Endothelial cell of umbilical vein (primary cell): ENCODE measurements at regions not wholly inside any gene's neighbourhood (a gene's known extent, or its start where the extent isn't known, plus 50 kb on each side); places are given as distances from the start of the nearest gene placed in this dataset.

ENCODE experiments used
- BruUV-seq: library from RNA; stranded (reverse); fragments of 400-500 nt; replicated peaks from 2 replicates; lab custom pipeline; 2021; lab: Mats Ljungman, UMichigan
- CTCF ChIA-PET: fragments of 300-600, 350-600 bp; sonication (Branson Sonifier 250); formaldehyde crosslinking; loops from one replicate; lab custom pipeline; 2021; ENCODE audit warnings: antibody characterized with exemption, inconsistent platforms; lab: Charles Lee
- POLR2A ChIA-PET: fragments of 300-600, 350-600 bp; sonication (Branson Sonifier 250); formaldehyde crosslinking; loops from one replicate; lab custom pipeline; 2021; ENCODE audit warnings: antibody characterized with exemption, inconsistent platforms; lab: Charles Lee
- DNase-seq: peaks from one replicate; pipeline ENCODE4 v3.0.0-alpha.2; 2011; ENCODE audit warnings: low read depth, low spot score
- FAIRE-seq: peaks from 2 replicates; lab custom pipeline; 2011; peaks lifted over from hg19 to GRCh38; lab: Jason Lieb, UNC
- H2AFZ ChIP-seq: 2 replicates; pipeline ENCODE4 v1.6.0; 2012; ENCODE audit warnings: low read depth, low read length, control low read depth, inconsistent platforms
- H3K27ac ChIP-seq: 2 replicates; pipeline ENCODE4 v1.5.1; 2011; ENCODE audit warnings: low read depth, mild to moderate bottlenecking, control low read depth, low read length, moderate library complexity; ENCODE audit not compliant: insufficient read depth
- H3K27me3 ChIP-seq, 2 experiments: 2 replicates each; pipeline versions ENCODE4 v1.6.0 to v1.6.1; 2011; ENCODE audit warnings: low read length in 2 of 2, mixed read lengths in 1 of 2; ENCODE audit not compliant: control insufficient read depth in 2 of 2, insufficient read depth in 2 of 2
- H3K36me3 ChIP-seq, 2 experiments: 2 replicates in 1 of 2; 3 replicates in 1 of 2; pipeline ENCODE4 v1.5.1; 2011; ENCODE audit warnings: low read length in 2 of 2, mild to moderate bottlenecking in 1 of 2, moderate library complexity in 1 of 2; ENCODE audit not compliant: control insufficient read depth in 2 of 2, insufficient read depth in 2 of 2; ENCODE audit errors: extremely low read depth in 1 of 2
- H3K4me1 ChIP-seq: 3 replicates; pipeline ENCODE4 v1.5.1; 2011; ENCODE audit warnings: mild to moderate bottlenecking, low read length; ENCODE audit not compliant: control insufficient read depth, insufficient read depth; ENCODE audit errors: extremely low read depth
- H3K4me2 ChIP-seq: 2 replicates; pipeline ENCODE4 v1.6.1; 2011; ENCODE audit warnings: low read length, control low read depth, mixed read lengths; ENCODE audit not compliant: insufficient read depth
- H3K4me3 ChIP-seq, 3 experiments: fragments of 200-600 bp in 1 of 3; sonication (generic), shearing (Covaris generic) in 1 of 3; replicated peaks in 1 of 3; 2 replicates each; pipeline ENCODE4 v1.5.1; 2011 to 2016; ENCODE audit warnings: control low read depth in 3 of 3, low read length in 3 of 3, mild to moderate bottlenecking in 2 of 3, inconsistent platforms in 1 of 3, low read depth in 1 of 3, moderate library complexity in 1 of 3; ENCODE audit not compliant: insufficient read depth in 1 of 3
- H3K79me2 ChIP-seq: 2 replicates; pipeline ENCODE4 v1.6.0; 2012; ENCODE audit warnings: low read length, inconsistent platforms; ENCODE audit not compliant: control insufficient read depth, insufficient read depth
- H3K9ac ChIP-seq: replicated peaks from 2 replicates; pipeline ENCODE3; 2011; ENCODE audit warnings: low read length, control low read depth; ENCODE audit not compliant: insufficient read depth; ENCODE audit errors: extremely low read depth
- H3K9me1 ChIP-seq: replicated peaks from 3 replicates; pipeline ENCODE4 v1.6.0; 2011; ENCODE audit warnings: mild to moderate bottlenecking, low read length; ENCODE audit not compliant: control insufficient read depth, insufficient read depth; ENCODE audit errors: extremely low read depth
- H3K9me3 ChIP-seq: replicated peaks from 2 replicates; pipeline ENCODE4 v1.5.1; 2012; ENCODE audit warnings: low read length, inconsistent platforms; ENCODE audit not compliant: control insufficient read depth, insufficient read depth
- H4K20me1 ChIP-seq: replicated peaks from 2 replicates; pipeline ENCODE3; 2011; ENCODE audit warnings: mild to moderate bottlenecking, low read length; ENCODE audit not compliant: control insufficient read depth, insufficient read depth; ENCODE audit errors: extremely low read depth
- CTCF ChIP-seq, 2 donors: IDR thresholded peaks; 1 replicate in 1 of 2; 2 replicates in 1 of 2; pipeline ENCODE4 v1.5.1; 2011; ENCODE audit warnings: low read length in 2 of 2, mild to moderate bottlenecking in 2 of 2, moderate library complexity in 2 of 2, control low read depth in 1 of 2, inconsistent platforms in 1 of 2, low read depth in 1 of 2; ENCODE audit not compliant: insufficient read depth in 1 of 2; ENCODE audit errors: extremely low read depth in 1 of 2
- EZH2 ChIP-seq: IDR thresholded peaks from 2 replicates; pipeline ENCODE4 v1.6.1; 2012; ENCODE audit warnings: borderline replicate concordance, low read depth, mild to moderate bottlenecking, moderate library complexity, low read length, inconsistent platforms; ENCODE audit not compliant: severe bottlenecking
- FOS ChIP-seq: IDR thresholded peaks from 2 replicates; pipeline ENCODE4 v1.6.1; 2011; ENCODE audit warnings: mild to moderate bottlenecking, low read length, moderate library complexity, borderline replicate concordance; ENCODE audit not compliant: insufficient read depth
- GATA2 ChIP-seq: IDR thresholded peaks from 2 replicates; pipeline ENCODE4 v1.7.0; 2011; ENCODE audit warnings: low read depth, mild to moderate bottlenecking, moderate library complexity, mixed read lengths, low read length; ENCODE audit not compliant: insufficient read length, insufficient read depth
- JUN ChIP-seq: IDR thresholded peaks from 2 replicates; pipeline ENCODE4 v1.6.1; 2011; ENCODE audit warnings: borderline replicate concordance, low read depth; ENCODE audit not compliant: insufficient read length, insufficient read depth
- MAX ChIP-seq: IDR thresholded peaks from 2 replicates; pipeline ENCODE4 v1.6.1; 2011; ENCODE audit not compliant: insufficient read depth, insufficient read length
- MYC ChIP-seq: IDR thresholded peaks from one replicate; pipeline ENCODE4 v1.6.1; 2011; ENCODE audit warnings: mild to moderate bottlenecking, low read depth, low read length
- POLR2A ChIP-seq: IDR thresholded peaks from 2 replicates; pipeline ENCODE4 v1.6.1; 2012; ENCODE audit warnings: low read depth, mild to moderate bottlenecking, control low read depth, low read length
- POLR2AphosphoS5 ChIP-seq: IDR thresholded peaks from 2 replicates; pipeline ENCODE4 v1.6.1; 2012; ENCODE audit warnings: low read depth, mild to moderate bottlenecking, control low read depth, low read length, moderate library complexity; ENCODE audit not compliant: insufficient read depth
- dilution Hi-C: fragments of 300-500 bp; cut with MboI; formaldehyde crosslinking; loops from one replicate; pipeline ENCODE4 v1.15.0; 2019; ENCODE audit warnings: low sequenced_read_pairs; ENCODE audit not compliant: extremely low pct_ligation_motif_present
- intact Hi-C: fragments of 100-400 bp; cut with micrococcal nuclease; formaldehyde crosslinking; loops from one replicate; pipeline ENCODE4 v1.10.0; 2022

- ChIA-PET POLR2A (no interaction called here), CTCF (no interaction called here)
- Histone ChIP-seq H3K4me3 (no peak overlapping the region), H3K9ac (no peak overlapping the region), H4K20me1 (no peaks in the 10 kb centered on the region), H3K27me3 (no peaks in the 10 kb centered on the region), H2AFZ (no peak overlapping the region), H3K27ac (no peak overlapping the region), H3K79me2 (no peaks in the 10 kb centered on the region), H3K4me1 (no peaks in the 10 kb centered on the region), H3K9me1 (no peaks in the 10 kb centered on the region), H3K4me2 (no peak overlapping the region), H3K36me3 (no peaks in the 10 kb centered on the region), H3K9me3 (no peaks in the 10 kb centered on the region)
- TF ChIP-seq POLR2A = no peak
- TF ChIP-seq POLR2AphosphoS5 = no peak
- no peak for TF ChIP-seq FOS
- TF ChIP-seq CTCF (IDR thresholded peaks at IDR 0.05; ENCODE audit: extremely low read depth in 1 of 2, insufficient read depth in 1 of 2, low read depth in 1 of 2, low read length in 2 of 2) = no peak
- no peak for TF ChIP-seq MAX
- TF ChIP-seq GATA2 = no peak
- no peak for TF ChIP-seq JUN
- no peak for TF ChIP-seq EZH2
- TF ChIP-seq MYC = no peak
- intact Hi-C loops = no loop called here
- FAIRE-seq (no peak), DNase-seq (no peak)
- dilution Hi-C loops = no loop called here
- no TSS peak for BruUV-seq
These were observed 185.5 kb upstream of the CYRIA start for GRCh38 chr2:16851126-16851525.
